ENCODE measurements at regions not wholly inside any gene's neighbourhood (a gene's known extent, or its start where the extent isn't known, plus 50 kb on each side); places are given as distances from the start of the nearest gene placed in this dataset.
"Not testable (repeated sequence)": the region's sequence is repeated elsewhere in the genome, so short reads cannot be mapped to it uniquely, and the experiment has no call there.

GRCh38 chr17:64780096-64781013 lies 118.2 kb upstream of the SMURF2 start:
- peak overlapping the region; percentile 84 for H2AFZ ChIP-seq
- H3K9ac ChIP-seq, result no peak overlapping the region
- H3K9me3 ChIP-seq (ENCODE audit: control insufficient read depth, low read length), result no peaks in the 10 kb centered on the region
- H3K4me2 ChIP-seq (ENCODE audit: low read length), result peak overlapping the region; percentile 61
- no peaks in the 10 kb centered on the region for H3K27me3 ChIP-seq (ENCODE audit: control insufficient read depth, insufficient read depth, low read length)
- no peaks in the 10 kb centered on the region for H3K36me3 ChIP-seq (ENCODE audit: control insufficient read depth, insufficient read depth, low read length)
- H3K4me1 ChIP-seq, result peaks cover 6% of the 10 kb centered on the region
- H3K27ac ChIP-seq, result peak overlapping the region; percentile 21
- no peak for TF ChIP-seq CTCF (IDR thresholded peaks at IDR 0.05)
- H3K4me3 ChIP-seq (ENCODE audit: low read depth, low read length), result peak overlapping the region; percentile 37
- H3K79me2 ChIP-seq, result no peaks in the 10 kb centered on the region

GRCh38 chr17:64779376-64780095 lies 117.4 kb upstream of the SMURF2 start:
- Histone ChIP-seq H3K79me2 (no peaks in the 10 kb centered on the region), H2AFZ (peak overlapping the region; percentile 84), H3K27ac (no peak overlapping the region), H3K4me3 (ENCODE audit: low read depth, low read length) (no peak overlapping the region), H3K9me3 (ENCODE audit: control insufficient read depth, low read length) (no peaks in the 10 kb centered on the region), H3K4me2 (ENCODE audit: low read length) (no peak overlapping the region), H3K9ac (no peak overlapping the region), H3K27me3 (ENCODE audit: control insufficient read depth, insufficient read depth, low read length) (no peaks in the 10 kb centered on the region), H3K4me1 (peaks cover 6% of the 10 kb centered on the region), H3K36me3 (ENCODE audit: control insufficient read depth, insufficient read depth, low read length) (no peaks in the 10 kb centered on the region)
- TF ChIP-seq CTCF (IDR thresholded peaks at IDR 0.05), result no peak

GRCh38 chr17:64779098-64779375 lies 116.9 kb upstream of the SMURF2 start:
- H3K36me3 ChIP-seq (ENCODE audit: control insufficient read depth, insufficient read depth, low read length); H3K27ac ChIP-seq; H3K9me3 ChIP-seq (ENCODE audit: control insufficient read depth, low read length); H3K9ac ChIP-seq; H3K79me2 ChIP-seq; H3K27me3 ChIP-seq (ENCODE audit: control insufficient read depth, insufficient read depth, low read length); H3K4me1 ChIP-seq; H3K4me3 ChIP-seq (ENCODE audit: low read depth, low read length): not testable (repeated sequence)
- Histone ChIP-seq H3K4me2 (ENCODE audit: low read length) (peak overlapping the region; percentile 26), H2AFZ (peak overlapping the region; percentile 73)

GRCh38 chr17:64778240-64779097 lies 116.4 kb upstream of the SMURF2 start:
- peaks cover 6% of the 10 kb centered on the region for H3K4me1 ChIP-seq
- H3K27me3 ChIP-seq (ENCODE audit: control insufficient read depth, insufficient read depth, low read length), result no peaks in the 10 kb centered on the region
- no peak for TF ChIP-seq CTCF (IDR thresholded peaks at IDR 0.05)
- no peaks in the 10 kb centered on the region for H3K9me3 ChIP-seq (ENCODE audit: control insufficient read depth, low read length)
- H3K4me2 ChIP-seq (ENCODE audit: low read length), result peak overlapping the region; percentile 26
- no peaks in the 10 kb centered on the region for H3K79me2 ChIP-seq
- no peak overlapping the region for H3K9ac ChIP-seq
- no peak overlapping the region for H3K27ac ChIP-seq
- no peaks in the 10 kb centered on the region for H3K36me3 ChIP-seq (ENCODE audit: control insufficient read depth, insufficient read depth, low read length)
- peak overlapping the region; percentile 73 for H2AFZ ChIP-seq
- no peak overlapping the region for H3K4me3 ChIP-seq (ENCODE audit: low read depth, low read length)
